ENCODE measurements at regions not wholly inside any gene's neighbourhood (a gene's known extent, or its start where the extent isn't known, plus 50 kb on each side); places are given as distances from the start of the nearest gene placed in this dataset.

DNA sequence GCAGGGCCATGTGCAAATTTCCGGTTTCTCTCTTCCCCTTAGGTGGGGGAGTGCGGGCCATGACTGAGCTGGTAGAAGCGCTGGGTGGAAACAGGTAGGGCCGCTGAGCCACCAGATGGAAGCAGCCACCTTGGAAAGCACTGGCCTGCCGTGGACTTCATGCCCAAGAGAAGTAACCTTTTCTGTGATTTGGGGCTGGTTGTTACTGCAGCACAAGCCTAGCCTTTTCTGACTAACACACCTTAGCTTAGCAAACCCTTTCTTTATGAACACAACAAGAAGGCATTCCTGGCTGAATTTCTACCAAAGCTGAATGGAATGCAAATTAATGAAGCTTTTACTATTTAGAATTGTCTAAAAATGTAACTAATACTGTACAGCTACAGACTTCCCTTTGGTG, 149.6 kb upstream of the UBE2E1 start:
- Histone ChIP-seq H3K79me2 (ENCODE audit: low read length) (no peaks in the 10 kb centered on the region), H3K9ac (ENCODE audit: low read length) (no peak overlapping the region), H3K4me1 (ENCODE audit: low read length) (peaks cover 21% of the 10 kb centered on the region), H2AFZ (ENCODE audit: low read depth, low read length) (no peak overlapping the region), H3K27me3 (ENCODE audit: low read depth, low read length) (no peaks in the 10 kb centered on the region), H3K9me3 (ENCODE audit: insufficient read depth, low read length) (no peaks in the 10 kb centered on the region), H3K36me3 (replicated peaks; ENCODE audit: low read depth, low read length) (no peaks in the 10 kb centered on the region), H4K20me1 (ENCODE audit: insufficient read depth, low read length) (no peaks in the 10 kb centered on the region), H3K4me3 (ENCODE audit: low read length) (no peak overlapping the region), H3K4me2 (ENCODE audit: low read length) (no peak overlapping the region), H3K27ac (ENCODE audit: low read length) (no peak overlapping the region)
- no peak for TF ChIP-seq EZH2phosphoT487 (IDR thresholded peaks at IDR 0.05; ENCODE audit: low read depth)

DNA sequence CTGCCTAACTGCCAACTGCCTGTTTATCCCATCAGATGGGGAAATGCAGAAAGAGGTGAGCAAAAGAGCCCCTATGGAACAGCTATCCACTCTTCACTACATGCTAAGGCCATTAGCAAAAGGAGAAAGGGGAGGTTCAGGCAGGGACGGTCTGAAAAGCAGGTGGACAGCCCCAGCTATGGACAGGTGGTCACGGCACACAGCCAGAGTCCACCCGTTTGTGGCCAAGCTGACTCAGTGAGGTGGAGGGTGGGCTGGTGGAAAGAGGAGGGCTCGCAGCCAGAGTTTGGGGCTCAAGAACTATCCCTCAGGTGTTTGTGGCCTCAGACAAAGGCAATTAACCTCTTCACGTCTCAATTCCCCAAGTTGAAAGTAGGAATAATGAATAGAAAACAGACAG, 148.9 kb upstream of the UBE2E1 start:
- no peak overlapping the region for H3K4me2 ChIP-seq (ENCODE audit: low read length)
- no peak overlapping the region for H2AFZ ChIP-seq (ENCODE audit: low read depth, low read length)
- H3K36me3 ChIP-seq (replicated peaks; ENCODE audit: low read depth, low read length), result no peaks in the 10 kb centered on the region
- H3K27me3 ChIP-seq (ENCODE audit: low read depth, low read length), result no peaks in the 10 kb centered on the region
- TF ChIP-seq EZH2phosphoT487 (IDR thresholded peaks at IDR 0.05; ENCODE audit: low read depth) (no peak), CTCF (IDR thresholded peaks at IDR 0.05; ENCODE audit: low read depth, low read length) (no peak)
- H3K4me3 ChIP-seq (ENCODE audit: low read length), result no peak overlapping the region
- H3K4me1 ChIP-seq (ENCODE audit: low read length), result peaks cover 21% of the 10 kb centered on the region
- no peaks in the 10 kb centered on the region for H3K79me2 ChIP-seq (ENCODE audit: low read length)
- no peak overlapping the region for H3K9ac ChIP-seq (ENCODE audit: low read length)
- no peak overlapping the region for H3K27ac ChIP-seq (ENCODE audit: low read length)
- H4K20me1 ChIP-seq (ENCODE audit: insufficient read depth, low read length), result no peaks in the 10 kb centered on the region
- no peaks in the 10 kb centered on the region for H3K9me3 ChIP-seq (ENCODE audit: insufficient read depth, low read length)

- Histone ChIP-seq H3K79me2 (ENCODE audit: low read length) (no peaks in the 10 kb centered on the region), H3K27me3 (ENCODE audit: low read depth, low read length) (no peaks in the 10 kb centered on the region), H4K20me1 (ENCODE audit: insufficient read depth, low read length) (no peaks in the 10 kb centered on the region), H3K4me3 (ENCODE audit: low read length) (no peak overlapping the region), H3K9ac (ENCODE audit: low read length) (no peak overlapping the region), H3K9me3 (ENCODE audit: insufficient read depth, low read length) (no peaks in the 10 kb centered on the region), H3K4me1 (ENCODE audit: low read length) (peaks cover 21% of the 10 kb centered on the region), H3K27ac (ENCODE audit: low read length) (no peak overlapping the region), H2AFZ (ENCODE audit: low read depth, low read length) (no peak overlapping the region), H3K36me3 (replicated peaks; ENCODE audit: low read depth, low read length) (no peaks in the 10 kb centered on the region), H3K4me2 (ENCODE audit: low read length) (no peak overlapping the region)
- TF ChIP-seq CTCF (IDR thresholded peaks at IDR 0.05; ENCODE audit: low read depth, low read length), result no peak
- no peak for TF ChIP-seq EZH2phosphoT487 (IDR thresholded peaks at IDR 0.05; ENCODE audit: low read depth)
Observed at GRCh38 chr3:23657647-23658046, 148.1 kb upstream of the UBE2E1 start.

GRCh38 chr3:23659274-23659673, 146.5 kb upstream of the UBE2E1 start:
- Histone ChIP-seq H2AFZ (ENCODE audit: low read depth, low read length) (peak overlapping the region; percentile 65), H3K36me3 (replicated peaks; ENCODE audit: low read depth, low read length) (no peaks in the 10 kb centered on the region), H3K4me2 (ENCODE audit: low read length) (peak overlapping the region; percentile 59), H3K79me2 (ENCODE audit: low read length) (no peaks in the 10 kb centered on the region), H3K4me1 (ENCODE audit: low read length) (peaks cover 11% of the 10 kb centered on the region), H3K9me3 (ENCODE audit: insufficient read depth, low read length) (no peaks in the 10 kb centered on the region), H3K4me3 (ENCODE audit: low read length) (peak overlapping the region; percentile 43; the same call in 1 of the 2 replicates), H3K9ac (ENCODE audit: low read length) (no peak overlapping the region), H3K27me3 (ENCODE audit: low read depth, low read length) (no peaks in the 10 kb centered on the region), H4K20me1 (ENCODE audit: insufficient read depth, low read length) (no peaks in the 10 kb centered on the region), H3K27ac (ENCODE audit: low read length) (no peak overlapping the region)
- TF ChIP-seq CTCF (IDR thresholded peaks at IDR 0.05; ENCODE audit: low read depth, low read length) (no peak), EZH2phosphoT487 (IDR thresholded peaks at IDR 0.05; ENCODE audit: low read depth) (no peak)
